ENCODE measurements at regions not wholly inside any gene's neighbourhood (a gene's known extent, or its start where the extent isn't known, plus 50 kb on each side); places are given as distances from the start of the nearest gene placed in this dataset.

GRCh38 chr20:57040924-57041323, 225.5 kb downstream of the BMP7 start:
- Histone ChIP-seq H3K27me3 (ENCODE audit: control insufficient read depth, insufficient read depth, low read length) (no peaks in the 10 kb centered on the region), H3K36me3 (ENCODE audit: control insufficient read depth, insufficient read depth, low read length) (no peaks in the 10 kb centered on the region), H3K27ac (ENCODE audit: low read length) (no peak overlapping the region), H3K4me1 (ENCODE audit: control insufficient read depth, insufficient read depth, low read length) (no peaks in the 10 kb centered on the region), H3K4me3 (ENCODE audit: low read depth in 2 of 2, low read length in 2 of 2) (no peak overlapping the region), H3K9me3 (ENCODE audit: control insufficient read depth, insufficient read depth, low read depth, low read length) (no peaks in the 10 kb centered on the region)
- no peak for ATAC-seq
- in situ Hi-C loops (cut with HindIII; ENCODE audit: low pct_unique_long_range_greater_than_20kb, low sequenced_read_pairs) (no loop called here), intact Hi-C loops (cut with micrococcal nuclease; ENCODE audit: unreplicated experiment) (no loop called here)
- TF ChIP-seq TCF7L2 (IDR thresholded peaks at IDR 0.05; ENCODE audit: low read depth, low read length) (no peak), SIN3A (IDR thresholded peaks at IDR 0.05; ENCODE audit: borderline replicate concordance, insufficient read depth, low read depth, low read length) (no peak), POLR2AphosphoS5 (IDR thresholded peaks at IDR 0.05; ENCODE audit: low read depth, low read length) (no peak), REST (IDR thresholded peaks at IDR 0.05; ENCODE audit: insufficient read depth in 1 of 2, low read depth in 2 of 2, low read length in 1 of 2) (no peak)
- TF ChIP-seq, protein P1, sequence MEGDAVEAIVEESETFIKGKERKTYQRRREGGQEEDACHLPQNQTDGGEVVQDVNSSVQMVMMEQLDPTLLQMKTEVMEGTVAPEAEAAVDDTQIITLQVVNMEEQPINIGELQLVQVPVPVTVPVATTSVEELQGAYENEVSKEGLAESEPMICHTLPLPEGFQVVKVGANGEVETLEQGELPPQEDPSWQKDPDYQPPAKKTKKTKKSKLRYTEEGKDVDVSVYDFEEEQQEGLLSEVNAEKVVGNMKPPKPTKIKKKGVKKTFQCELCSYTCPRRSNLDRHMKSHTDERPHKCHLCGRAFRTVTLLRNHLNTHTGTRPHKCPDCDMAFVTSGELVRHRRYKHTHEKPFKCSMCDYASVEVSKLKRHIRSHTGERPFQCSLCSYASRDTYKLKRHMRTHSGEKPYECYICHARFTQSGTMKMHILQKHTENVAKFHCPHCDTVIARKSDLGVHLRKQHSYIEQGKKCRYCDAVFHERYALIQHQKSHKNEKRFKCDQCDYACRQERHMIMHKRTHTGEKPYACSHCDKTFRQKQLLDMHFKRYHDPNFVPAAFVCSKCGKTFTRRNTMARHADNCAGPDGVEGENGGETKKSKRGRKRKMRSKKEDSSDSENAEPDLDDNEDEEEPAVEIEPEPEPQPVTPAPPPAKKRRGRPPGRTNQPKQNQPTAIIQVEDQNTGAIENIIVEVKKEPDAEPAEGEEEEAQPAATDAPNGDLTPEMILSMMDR (IDR thresholded peaks at IDR 0.05) = no peak
- DNase-seq (ENCODE audit: low read depth, low spot score) = no peak
- BruUV-seq (replicated peaks) = no TSS peak
- CTCF ChIA-PET = no interaction called here
- POLR2A ChIA-PET = no interaction called here

- H3K4me3 ChIP-seq (ENCODE audit: low read depth in 2 of 2, low read length in 2 of 2) = no peak overlapping the region
- H3K36me3 ChIP-seq (ENCODE audit: control insufficient read depth, insufficient read depth, low read length) = no peaks in the 10 kb centered on the region
- intact Hi-C loops (cut with micrococcal nuclease; ENCODE audit: unreplicated experiment) (no loop called here), in situ Hi-C loops (cut with HindIII; ENCODE audit: low pct_unique_long_range_greater_than_20kb, low sequenced_read_pairs) (no loop called here)
- DNase-seq (ENCODE audit: low read depth, low spot score) = no peak
- no peak for TF ChIP-seq SIN3A (IDR thresholded peaks at IDR 0.05; ENCODE audit: borderline replicate concordance, insufficient read depth, low read depth, low read length)
- TF ChIP-seq POLR2AphosphoS5 (IDR thresholded peaks at IDR 0.05; ENCODE audit: low read depth, low read length) = no peak
- no peak for TF ChIP-seq TCF7L2 (IDR thresholded peaks at IDR 0.05; ENCODE audit: low read depth, low read length)
- TF ChIP-seq, protein P1 (IDR thresholded peaks at IDR 0.05) = no peak
- no peak for TF ChIP-seq REST (IDR thresholded peaks at IDR 0.05; ENCODE audit: insufficient read depth in 1 of 2, low read depth in 2 of 2, low read length in 1 of 2)
- POLR2A ChIA-PET = interaction anchor here (0.7 kb wide), 1 partner anchor 302 kb away, joined by 3 read pairs; no protein-coding TSS in a partner anchor
- H3K27ac ChIP-seq (ENCODE audit: low read length) = no peak overlapping the region
- H3K27me3 ChIP-seq (ENCODE audit: control insufficient read depth, insufficient read depth, low read length) = no peaks in the 10 kb centered on the region
- CTCF ChIA-PET = no interaction called here
- no peaks in the 10 kb centered on the region for H3K9me3 ChIP-seq (ENCODE audit: control insufficient read depth, insufficient read depth, low read depth, low read length)
- no TSS peak for BruUV-seq (replicated peaks)
- peaks cover 6% of the 10 kb centered on the region for H3K4me1 ChIP-seq (ENCODE audit: control insufficient read depth, insufficient read depth, low read length)
- ATAC-seq = no peak
These were observed 223.3 kb downstream of the BMP7 start for GRCh38 chr20:57043091-57043490.
